Neuron (in vitro differentiated cells): ENCODE measurements at regions not wholly inside any gene's neighbourhood (a gene's known extent, or its start where the extent isn't known, plus 50 kb on each side); places are given as distances from the start of the nearest gene placed in this dataset.

Experiments
- H2AFZ ChIP-seq: one replicate; pipeline ENCODE4 v1.6.1; 2013; ENCODE audit warnings: low read depth, mild to moderate bottlenecking, inconsistent platforms, low read length, moderate library complexity
- H3K27me3 ChIP-seq: one replicate; pipeline ENCODE4 v1.6.1; 2013; ENCODE audit warnings: low read length; ENCODE audit not compliant: insufficient read depth
- H3K36me3 ChIP-seq: one replicate; pipeline ENCODE4 v1.6.1; 2013; ENCODE audit warnings: low read length; ENCODE audit not compliant: insufficient read depth
- H3K4me1 ChIP-seq: one replicate; pipeline ENCODE4 v1.6.1; 2013; ENCODE audit warnings: low read length; ENCODE audit not compliant: insufficient read depth
- H3K4me3 ChIP-seq: 2 replicates; pipeline ENCODE4 v1.5.1; 2013; ENCODE audit warnings: mild to moderate bottlenecking, low read length, moderate library complexity
- H3K9me3 ChIP-seq: one replicate; pipeline ENCODE4 v1.6.1; 2013; ENCODE audit warnings: low read length

GRCh38 chr16:79971237-79971572, 370.7 kb upstream of the MAF start:
- Histone ChIP-seq H3K4me1 (no peaks in the 10 kb centered on the region), H3K36me3 (no peaks in the 10 kb centered on the region), H3K27me3 (peaks cover 2% of the 10 kb centered on the region), H3K9me3 (no peaks in the 10 kb centered on the region), H3K4me3 (no peak overlapping the region), H2AFZ (no peak overlapping the region)

- Histone ChIP-seq H3K36me3 (no peaks in the 10 kb centered on the region), H3K9me3 (no peaks in the 10 kb centered on the region), H3K27me3 (peaks cover 2% of the 10 kb centered on the region), H3K4me3 (no peak overlapping the region), H3K4me1 (no peaks in the 10 kb centered on the region), H2AFZ (no peak overlapping the region)
Observed at GRCh38 chr16:79970551-79971236, 370.2 kb upstream of the MAF start.

GRCh38 chr16:79970087-79970486, 369.6 kb upstream of the MAF start:
- Histone ChIP-seq H2AFZ (no peak overlapping the region), H3K27me3 (peaks cover 5% of the 10 kb centered on the region), H3K4me3 (no peak overlapping the region), H3K36me3 (no peaks in the 10 kb centered on the region), H3K4me1 (no peaks in the 10 kb centered on the region), H3K9me3 (no peaks in the 10 kb centered on the region)

- Histone ChIP-seq H2AFZ (no peak overlapping the region), H3K4me3 (no peak overlapping the region), H3K27me3 (peaks cover 6% of the 10 kb centered on the region), H3K9me3 (no peaks in the 10 kb centered on the region), H3K36me3 (no peaks in the 10 kb centered on the region), H3K4me1 (no peaks in the 10 kb centered on the region)
Observed at GRCh38 chr16:79969458-79969857, 368.9 kb upstream of the MAF start.

- peaks cover 6% of the 10 kb centered on the region for H3K27me3 ChIP-seq
- no peak overlapping the region for H2AFZ ChIP-seq
- H3K4me3 ChIP-seq, result no peak overlapping the region
- H3K36me3 ChIP-seq, result no peaks in the 10 kb centered on the region
- no peaks in the 10 kb centered on the region for H3K9me3 ChIP-seq
- H3K4me1 ChIP-seq, result no peaks in the 10 kb centered on the region
Observed at GRCh38 chr16:79966226-79966625, 365.7 kb upstream of the MAF start.

- H2AFZ ChIP-seq, result no peak overlapping the region
- H3K27me3 ChIP-seq, result peaks cover 6% of the 10 kb centered on the region
- no peaks in the 10 kb centered on the region for H3K4me1 ChIP-seq
- H3K9me3 ChIP-seq, result no peaks in the 10 kb centered on the region
- H3K4me3 ChIP-seq, result no peak overlapping the region
- no peaks in the 10 kb centered on the region for H3K36me3 ChIP-seq
Observed at GRCh38 chr16:79965718-79966117, 365.2 kb upstream of the MAF start.

GRCh38 chr16:79964104-79964503, 363.6 kb upstream of the MAF start:
- no peaks in the 10 kb centered on the region for H3K9me3 ChIP-seq
- H3K4me3 ChIP-seq, result no peak overlapping the region
- no peaks in the 10 kb centered on the region for H3K4me1 ChIP-seq
- H3K36me3 ChIP-seq, result no peaks in the 10 kb centered on the region
- no peak overlapping the region for H2AFZ ChIP-seq
- peaks cover 6% of the 10 kb centered on the region for H3K27me3 ChIP-seq

GRCh38 chr16:79962962-79963361, 362.4 kb upstream of the MAF start:
- Histone ChIP-seq H3K9me3 (no peaks in the 10 kb centered on the region), H3K36me3 (no peaks in the 10 kb centered on the region), H3K27me3 (peaks cover 6% of the 10 kb centered on the region), H3K4me1 (no peaks in the 10 kb centered on the region), H3K4me3 (no peak overlapping the region), H2AFZ (no peak overlapping the region)

GRCh38 chr16:79959226-79959625, 358.7 kb upstream of the MAF start:
- Histone ChIP-seq H3K36me3 (no peaks in the 10 kb centered on the region), H3K9me3 (no peaks in the 10 kb centered on the region), H2AFZ (no peak overlapping the region), H3K4me3 (no peak overlapping the region), H3K27me3 (peaks cover 8% of the 10 kb centered on the region), H3K4me1 (no peaks in the 10 kb centered on the region)

GRCh38 chr16:79954921-79955705, 354.6 kb upstream of the MAF start:
- no peaks in the 10 kb centered on the region for H3K4me1 ChIP-seq
- peaks cover 8% of the 10 kb centered on the region for H3K27me3 ChIP-seq
- H3K9me3 ChIP-seq, result no peaks in the 10 kb centered on the region
- H3K36me3 ChIP-seq, result no peaks in the 10 kb centered on the region
- H3K4me3 ChIP-seq, result no peak overlapping the region
- no peak overlapping the region for H2AFZ ChIP-seq

GRCh38 chr16:79950932-79951719, 350.6 kb upstream of the MAF start:
- Histone ChIP-seq H2AFZ (no peak overlapping the region), H3K4me3 (no peak overlapping the region), H3K36me3 (no peaks in the 10 kb centered on the region), H3K9me3 (no peaks in the 10 kb centered on the region), H3K27me3 (no peaks in the 10 kb centered on the region), H3K4me1 (no peaks in the 10 kb centered on the region)

- Histone ChIP-seq H3K9me3 (no peaks in the 10 kb centered on the region), H2AFZ (no peak overlapping the region), H3K36me3 (no peaks in the 10 kb centered on the region), H3K4me1 (no peaks in the 10 kb centered on the region), H3K4me3 (no peak overlapping the region), H3K27me3 (no peaks in the 10 kb centered on the region)
Observed at GRCh38 chr16:79949417-79949816, 348.9 kb upstream of the MAF start.

GRCh38 chr16:79947771-79948170, 347.2 kb upstream of the MAF start:
- Histone ChIP-seq H3K4me1 (no peaks in the 10 kb centered on the region), H3K9me3 (no peaks in the 10 kb centered on the region), H2AFZ (no peak overlapping the region), H3K4me3 (no peak overlapping the region), H3K36me3 (no peaks in the 10 kb centered on the region), H3K27me3 (no peaks in the 10 kb centered on the region)
